Keratinocyte (primary cell): ENCODE measurements at regions not wholly inside any gene's neighbourhood (a gene's known extent, or its start where the extent isn't known, plus 50 kb on each side); places are given as distances from the start of the nearest gene placed in this dataset.

Source experiments
- CTCF ChIP-seq, 3 experiments: IDR thresholded peaks in 1 of 3; conservative IDR thresholded peaks in 1 of 3; optimal IDR thresholded peaks in 1 of 3; 2 replicates in 2 of 3; 3 replicates in 1 of 3; pipeline versions ENCODE3 to v1.5.1; 2011; ENCODE audit warnings: low read length in 3 of 3, mild to moderate bottlenecking in 3 of 3, moderate library complexity in 2 of 3, control low read depth in 1 of 3, inconsistent platforms in 1 of 3; ENCODE audit not compliant: insufficient read depth in 2 of 3; ENCODE audit errors: extremely low read depth in 1 of 3
- EZH2 ChIP-seq: IDR thresholded peaks from one replicate; pipeline ENCODE4 v1.6.1; 2012; ENCODE audit warnings: inconsistent platforms, mild to moderate bottlenecking, low read length, moderate library complexity

GRCh38 chr15:72964135-72964534 is 88.1 kb upstream of the NEO1 start:
- TF ChIP-seq CTCF (optimal IDR thresholded peaks at IDR 0.05 in 1 of 3, IDR thresholded peaks at IDR 0.05 in 1 of 3, conservative IDR thresholded peaks at IDR 0.05 in 1 of 3; ENCODE audit: extremely low read depth in 1 of 3, insufficient read depth in 2 of 3, low read length in 3 of 3), result no peak
- TF ChIP-seq EZH2, result no peak
